ENCODE measurements at regions not wholly inside any gene's neighbourhood (a gene's known extent, or its start where the extent isn't known, plus 50 kb on each side); places are given as distances from the start of the nearest gene placed in this dataset.

GRCh38 chr1:56345831-56346230 lies 233.5 kb downstream of the PLPP3 start:
- peaks cover 3% of the 10 kb centered on the region for H3K9me3 ChIP-seq (ENCODE audit: low read length)
- no peaks in the 10 kb centered on the region for H3K36me3 ChIP-seq (ENCODE audit: insufficient read depth, low read length)
- H3K27me3 ChIP-seq (ENCODE audit: insufficient read depth, low read length) = no peaks in the 10 kb centered on the region
- H2AFZ ChIP-seq (ENCODE audit: low read depth, low read length) = no peak overlapping the region
- H3K4me3 ChIP-seq (ENCODE audit: low read length) = no peak overlapping the region
- H3K4me1 ChIP-seq (ENCODE audit: insufficient read depth, low read length) = no peaks in the 10 kb centered on the region

- Histone ChIP-seq H3K27me3 (ENCODE audit: insufficient read depth, low read length) (no peaks in the 10 kb centered on the region), H2AFZ (ENCODE audit: low read depth, low read length) (no peak overlapping the region), H3K4me1 (ENCODE audit: insufficient read depth, low read length) (no peaks in the 10 kb centered on the region), H3K36me3 (ENCODE audit: insufficient read depth, low read length) (no peaks in the 10 kb centered on the region), H3K4me3 (ENCODE audit: low read length) (no peak overlapping the region), H3K9me3 (ENCODE audit: low read length) (peaks cover 3% of the 10 kb centered on the region)
These were observed 238.4 kb downstream of the PLPP3 start for GRCh38 chr1:56340977-56341376.

- H3K4me1 ChIP-seq (ENCODE audit: insufficient read depth, low read length) = no peaks in the 10 kb centered on the region
- no peaks in the 10 kb centered on the region for H3K27me3 ChIP-seq (ENCODE audit: insufficient read depth, low read length)
These were observed 239.4 kb downstream of the PLPP3 start for GRCh38 chr1:56339786-56340465.

GRCh38 chr1:56339093-56339492 lies 240.3 kb downstream of the PLPP3 start:
- H3K36me3 ChIP-seq (ENCODE audit: insufficient read depth, low read length) = no peaks in the 10 kb centered on the region
- H3K27me3 ChIP-seq (ENCODE audit: insufficient read depth, low read length) = no peaks in the 10 kb centered on the region
- no peak overlapping the region for H3K4me3 ChIP-seq (ENCODE audit: low read length)
- no peaks in the 10 kb centered on the region for H3K4me1 ChIP-seq (ENCODE audit: insufficient read depth, low read length)
- H2AFZ ChIP-seq (ENCODE audit: low read depth, low read length) = no peak overlapping the region
- no peaks in the 10 kb centered on the region for H3K9me3 ChIP-seq (ENCODE audit: low read length)

More at GRCh38 chr1:56339786-56340465, 239.4 kb downstream of the PLPP3 start:
- Histone ChIP-seq H3K36me3 (ENCODE audit: insufficient read depth, low read length) (no peaks in the 10 kb centered on the region), H3K9me3 (ENCODE audit: low read length) (peaks cover 3% of the 10 kb centered on the region), H3K4me3 (ENCODE audit: low read length) (no peak overlapping the region), H2AFZ (ENCODE audit: low read depth, low read length) (no peak overlapping the region)

GRCh38 chr1:56336982-56337381 lies 242.4 kb downstream of the PLPP3 start:
- Histone ChIP-seq H3K4me1 (ENCODE audit: insufficient read depth, low read length) (peaks cover 1% of the 10 kb centered on the region), H2AFZ (ENCODE audit: low read depth, low read length) (no peak overlapping the region), H3K27me3 (ENCODE audit: insufficient read depth, low read length) (no peaks in the 10 kb centered on the region), H3K36me3 (ENCODE audit: insufficient read depth, low read length) (no peaks in the 10 kb centered on the region), H3K9me3 (ENCODE audit: low read length) (no peaks in the 10 kb centered on the region), H3K4me3 (ENCODE audit: low read length) (no peak overlapping the region)

GRCh38 chr1:56335394-56335793 lies 244.0 kb downstream of the PLPP3 start:
- H3K9me3 ChIP-seq (ENCODE audit: low read length) = no peaks in the 10 kb centered on the region
- no peak overlapping the region for H2AFZ ChIP-seq (ENCODE audit: low read depth, low read length)
- no peaks in the 10 kb centered on the region for H3K27me3 ChIP-seq (ENCODE audit: insufficient read depth, low read length)
- H3K4me3 ChIP-seq (ENCODE audit: low read length) = no peak overlapping the region
- H3K36me3 ChIP-seq (ENCODE audit: insufficient read depth, low read length) = no peaks in the 10 kb centered on the region
- H3K4me1 ChIP-seq (ENCODE audit: insufficient read depth, low read length) = peaks cover 11% of the 10 kb centered on the region

- no peaks in the 10 kb centered on the region for H3K27me3 ChIP-seq (ENCODE audit: insufficient read depth, low read length)
- peaks cover 11% of the 10 kb centered on the region for H3K4me1 ChIP-seq (ENCODE audit: insufficient read depth, low read length)
- no peak overlapping the region for H3K4me3 ChIP-seq (ENCODE audit: low read length)
- H3K9me3 ChIP-seq (ENCODE audit: low read length) = no peaks in the 10 kb centered on the region
- H2AFZ ChIP-seq (ENCODE audit: low read depth, low read length) = no peak overlapping the region
- H3K36me3 ChIP-seq (ENCODE audit: insufficient read depth, low read length) = no peaks in the 10 kb centered on the region
These were observed 245.3 kb downstream of the PLPP3 start for GRCh38 chr1:56334047-56334446.

GRCh38 chr1:56333461-56333860 lies 245.9 kb downstream of the PLPP3 start:
- Histone ChIP-seq H3K9me3 (ENCODE audit: low read length) (no peaks in the 10 kb centered on the region), H3K27me3 (ENCODE audit: insufficient read depth, low read length) (no peaks in the 10 kb centered on the region), H3K36me3 (ENCODE audit: insufficient read depth, low read length) (no peaks in the 10 kb centered on the region), H3K4me3 (ENCODE audit: low read length) (no peak overlapping the region), H2AFZ (ENCODE audit: low read depth, low read length) (no peak overlapping the region), H3K4me1 (ENCODE audit: insufficient read depth, low read length) (peaks cover 11% of the 10 kb centered on the region)

- no peaks in the 10 kb centered on the region for H3K36me3 ChIP-seq (ENCODE audit: insufficient read depth, low read length)
- no peak overlapping the region for H3K4me3 ChIP-seq (ENCODE audit: low read length)
- peaks cover 11% of the 10 kb centered on the region for H3K4me1 ChIP-seq (ENCODE audit: insufficient read depth, low read length)
- no peaks in the 10 kb centered on the region for H3K27me3 ChIP-seq (ENCODE audit: insufficient read depth, low read length)
- H2AFZ ChIP-seq (ENCODE audit: low read depth, low read length) = peak overlapping the region; percentile 37
- no peaks in the 10 kb centered on the region for H3K9me3 ChIP-seq (ENCODE audit: low read length)
These were observed 247.3 kb downstream of the PLPP3 start for GRCh38 chr1:56331892-56332567.

GRCh38 chr1:56331207-56331891 lies 248.0 kb downstream of the PLPP3 start:
- no peak overlapping the region for H3K4me3 ChIP-seq (ENCODE audit: low read length)
- H3K4me1 ChIP-seq (ENCODE audit: insufficient read depth, low read length) = peaks cover 11% of the 10 kb centered on the region
- no peaks in the 10 kb centered on the region for H3K9me3 ChIP-seq (ENCODE audit: low read length)
- no peaks in the 10 kb centered on the region for H3K27me3 ChIP-seq (ENCODE audit: insufficient read depth, low read length)
- peak overlapping the region; percentile 37 for H2AFZ ChIP-seq (ENCODE audit: low read depth, low read length)
- no peaks in the 10 kb centered on the region for H3K36me3 ChIP-seq (ENCODE audit: insufficient read depth, low read length)

GRCh38 chr1:56330391-56331026 lies 248.9 kb downstream of the PLPP3 start:
- no peak overlapping the region for H2AFZ ChIP-seq (ENCODE audit: low read depth, low read length)
- H3K4me1 ChIP-seq (ENCODE audit: insufficient read depth, low read length) = peaks cover 11% of the 10 kb centered on the region
- no peaks in the 10 kb centered on the region for H3K9me3 ChIP-seq (ENCODE audit: low read length)

GRCh38 chr1:56329970-56330369 lies 249.4 kb downstream of the PLPP3 start:
- Histone ChIP-seq H3K36me3 (ENCODE audit: insufficient read depth, low read length) (no peaks in the 10 kb centered on the region), H3K9me3 (ENCODE audit: low read length) (no peaks in the 10 kb centered on the region), H3K27me3 (ENCODE audit: insufficient read depth, low read length) (no peaks in the 10 kb centered on the region), H2AFZ (ENCODE audit: low read depth, low read length) (no peak overlapping the region), H3K4me3 (ENCODE audit: low read length) (no peak overlapping the region), H3K4me1 (ENCODE audit: insufficient read depth, low read length) (peaks cover 11% of the 10 kb centered on the region)

More at GRCh38 chr1:56330391-56331026, 248.9 kb downstream of the PLPP3 start:
- Histone ChIP-seq H3K36me3 (ENCODE audit: insufficient read depth, low read length) (no peaks in the 10 kb centered on the region), H3K27me3 (ENCODE audit: insufficient read depth, low read length) (no peaks in the 10 kb centered on the region), H3K4me3 (ENCODE audit: low read length) (no peak overlapping the region)

- Histone ChIP-seq H3K27me3 (ENCODE audit: insufficient read depth, low read length) (no peaks in the 10 kb centered on the region), H3K4me1 (ENCODE audit: insufficient read depth, low read length) (peaks cover 11% of the 10 kb centered on the region), H3K9me3 (ENCODE audit: low read length) (no peaks in the 10 kb centered on the region), H3K4me3 (ENCODE audit: low read length) (no peak overlapping the region), H2AFZ (ENCODE audit: low read depth, low read length) (no peak overlapping the region), H3K36me3 (ENCODE audit: insufficient read depth, low read length) (no peaks in the 10 kb centered on the region)
These were observed 252.2 kb downstream of the PLPP3 start for GRCh38 chr1:56327195-56327594.

All from neuron (in vitro differentiated cells).